ENCODE measurements at regions not wholly inside any gene's neighbourhood (a gene's known extent, or its start where the extent isn't known, plus 50 kb on each side); places are given as distances from the start of the nearest gene placed in this dataset.

DNA sequence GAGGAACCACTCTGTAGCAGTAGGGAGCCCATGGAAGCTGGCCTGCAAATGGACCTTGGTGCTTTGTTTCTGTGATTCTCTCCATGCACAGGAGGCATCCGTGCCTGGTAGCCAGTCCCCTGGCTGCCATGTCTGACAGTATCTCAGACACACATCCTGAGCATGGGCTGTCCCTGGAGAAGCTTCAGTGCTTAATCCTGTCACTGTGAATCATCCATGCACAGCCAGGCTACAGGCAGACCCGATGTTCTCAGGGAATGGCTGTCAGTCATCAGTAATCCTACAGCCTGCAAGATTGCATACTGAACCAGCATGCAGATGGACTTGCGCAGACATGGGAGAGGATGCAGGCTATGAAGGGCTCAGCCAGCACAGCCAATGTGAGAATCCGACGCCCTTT lies 606.3 kb upstream of the PLXNA2 start:
- Histone ChIP-seq H3K9me3 (ENCODE audit: control insufficient read depth in 2 of 3, insufficient read depth in 1 of 3, low read length in 3 of 3) (no peaks in the 10 kb centered on the region), H3K36me3 (ENCODE audit: control insufficient read depth in 2 of 3, insufficient read depth in 3 of 3, low read length in 3 of 3) (no peaks in the 10 kb centered on the region), H3K4me3 (ENCODE audit: low read length in 3 of 3) (no peak overlapping the region), H3K27me3 (ENCODE audit: control insufficient read depth, insufficient read depth, low read length) (no peaks in the 10 kb centered on the region), H3K4me1 (ENCODE audit: control insufficient read depth in 2 of 3, insufficient read depth in 2 of 3, low read depth in 1 of 3, low read length in 3 of 3) (no peaks in the 10 kb centered on the region), H3K27ac (ENCODE audit: low read depth in 2 of 2, low read length in 2 of 2) (no peak overlapping the region), H3K9ac (ENCODE audit: low read length in 3 of 3) (no peak overlapping the region)
- DNase-seq: no peak
- TF ChIP-seq, protein P1, sequence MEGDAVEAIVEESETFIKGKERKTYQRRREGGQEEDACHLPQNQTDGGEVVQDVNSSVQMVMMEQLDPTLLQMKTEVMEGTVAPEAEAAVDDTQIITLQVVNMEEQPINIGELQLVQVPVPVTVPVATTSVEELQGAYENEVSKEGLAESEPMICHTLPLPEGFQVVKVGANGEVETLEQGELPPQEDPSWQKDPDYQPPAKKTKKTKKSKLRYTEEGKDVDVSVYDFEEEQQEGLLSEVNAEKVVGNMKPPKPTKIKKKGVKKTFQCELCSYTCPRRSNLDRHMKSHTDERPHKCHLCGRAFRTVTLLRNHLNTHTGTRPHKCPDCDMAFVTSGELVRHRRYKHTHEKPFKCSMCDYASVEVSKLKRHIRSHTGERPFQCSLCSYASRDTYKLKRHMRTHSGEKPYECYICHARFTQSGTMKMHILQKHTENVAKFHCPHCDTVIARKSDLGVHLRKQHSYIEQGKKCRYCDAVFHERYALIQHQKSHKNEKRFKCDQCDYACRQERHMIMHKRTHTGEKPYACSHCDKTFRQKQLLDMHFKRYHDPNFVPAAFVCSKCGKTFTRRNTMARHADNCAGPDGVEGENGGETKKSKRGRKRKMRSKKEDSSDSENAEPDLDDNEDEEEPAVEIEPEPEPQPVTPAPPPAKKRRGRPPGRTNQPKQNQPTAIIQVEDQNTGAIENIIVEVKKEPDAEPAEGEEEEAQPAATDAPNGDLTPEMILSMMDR (IDR thresholded peaks at IDR 0.05; ENCODE audit: borderline replicate concordance, extremely low read depth, insufficient read depth): no peak
- FAIRE-seq: no peak
- intact Hi-C loops (cut with DNase I): no loop called here

DNA sequence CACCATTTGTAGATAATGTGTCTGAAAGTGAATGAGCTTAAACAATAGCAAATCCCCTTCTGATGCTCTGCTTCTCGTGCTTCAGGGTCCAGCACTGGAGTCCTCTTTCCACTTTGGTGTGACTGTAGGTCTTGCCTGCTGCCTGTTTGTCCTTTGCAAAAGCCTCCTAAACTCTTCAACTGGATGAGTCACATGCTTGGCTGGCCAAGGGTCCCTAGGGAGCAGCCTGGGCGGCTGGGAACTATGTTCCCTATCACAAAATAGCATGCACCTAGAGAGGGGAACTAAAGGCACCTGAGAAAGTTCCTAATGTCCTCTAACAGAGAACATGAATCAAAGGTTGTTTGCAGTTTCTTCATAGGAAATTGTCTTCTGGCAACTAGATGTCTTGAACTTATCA lies 607.2 kb upstream of the PLXNA2 start:
- Histone ChIP-seq H3K27ac (ENCODE audit: low read depth in 2 of 2, low read length in 2 of 2) (no peak overlapping the region), H3K4me3 (ENCODE audit: low read length in 3 of 3) (no peak overlapping the region), H3K9me3 (ENCODE audit: control insufficient read depth in 2 of 3, insufficient read depth in 1 of 3, low read length in 3 of 3) (no peaks in the 10 kb centered on the region), H3K9ac (ENCODE audit: low read length in 3 of 3) (no peak overlapping the region), H3K36me3 (ENCODE audit: control insufficient read depth in 2 of 3, insufficient read depth in 3 of 3, low read length in 3 of 3) (no peaks in the 10 kb centered on the region), H3K27me3 (ENCODE audit: control insufficient read depth, insufficient read depth, low read length) (no peaks in the 10 kb centered on the region), H3K4me1 (ENCODE audit: control insufficient read depth in 2 of 3, insufficient read depth in 2 of 3, low read depth in 1 of 3, low read length in 3 of 3) (no peaks in the 10 kb centered on the region)
- intact Hi-C loops (cut with DNase I): no loop called here
- TF ChIP-seq, protein P1 (IDR thresholded peaks at IDR 0.05; ENCODE audit: borderline replicate concordance, extremely low read depth, insufficient read depth): no peak
- FAIRE-seq (no peak), DNase-seq (no peak)

DNA sequence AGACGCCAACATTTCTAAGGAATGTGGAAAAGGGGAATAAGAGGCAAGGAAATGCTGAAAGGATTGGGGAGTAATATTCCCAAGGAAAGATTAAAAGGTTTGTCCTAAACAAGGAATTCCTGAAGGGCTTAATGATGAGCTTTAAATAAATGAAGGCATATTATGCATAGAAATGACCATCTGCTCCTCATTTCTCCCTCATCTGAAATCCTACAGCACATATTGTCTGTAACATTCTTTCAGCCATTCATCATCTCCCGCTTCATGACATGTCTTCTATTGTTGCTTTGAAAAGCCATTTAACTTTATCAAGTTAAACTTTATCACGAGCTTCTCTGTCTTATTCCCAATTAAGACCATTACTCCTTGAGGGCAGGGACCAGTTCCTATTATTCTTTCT lies 608.7 kb upstream of the PLXNA2 start:
- H3K9me3 ChIP-seq (ENCODE audit: control insufficient read depth in 2 of 3, insufficient read depth in 1 of 3, low read length in 3 of 3): no peaks in the 10 kb centered on the region
- TF ChIP-seq, protein P1 (IDR thresholded peaks at IDR 0.05; ENCODE audit: borderline replicate concordance, extremely low read depth, insufficient read depth): no peak
- H3K9ac ChIP-seq (ENCODE audit: low read length in 3 of 3): no peak overlapping the region
- no peak overlapping the region for H3K4me3 ChIP-seq (ENCODE audit: low read length in 3 of 3)
- no peak overlapping the region for H3K27ac ChIP-seq (ENCODE audit: low read depth in 2 of 2, low read length in 2 of 2)
- H3K36me3 ChIP-seq (ENCODE audit: control insufficient read depth in 2 of 3, insufficient read depth in 3 of 3, low read length in 3 of 3): no peaks in the 10 kb centered on the region
- intact Hi-C loops (cut with DNase I): no loop called here
- H3K4me1 ChIP-seq (ENCODE audit: control insufficient read depth in 2 of 3, insufficient read depth in 2 of 3, low read depth in 1 of 3, low read length in 3 of 3): no peaks in the 10 kb centered on the region
- FAIRE-seq: no peak
- H3K27me3 ChIP-seq (ENCODE audit: control insufficient read depth, insufficient read depth, low read length): no peaks in the 10 kb centered on the region
- no peak for DNase-seq

DNA sequence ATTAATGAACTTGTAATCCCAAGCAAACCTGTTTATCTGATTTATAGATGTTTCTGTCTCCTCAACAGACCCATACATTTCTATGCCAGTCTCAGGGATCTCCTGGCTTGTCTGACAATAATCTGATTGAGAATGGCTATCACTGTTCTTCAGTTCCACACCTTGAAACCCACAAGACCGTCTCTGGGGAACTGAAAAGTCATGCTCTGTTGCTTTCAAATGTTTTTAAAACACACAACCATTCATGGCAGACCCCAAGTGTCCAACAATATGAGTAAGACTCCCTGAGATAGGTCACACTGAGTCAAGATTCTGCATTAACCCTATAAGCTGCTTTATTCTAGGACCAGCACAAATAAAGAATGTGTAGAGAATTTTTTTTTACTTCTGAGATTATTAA lies 611.2 kb upstream of the PLXNA2 start:
- TF ChIP-seq, protein P1 (IDR thresholded peaks at IDR 0.05; ENCODE audit: borderline replicate concordance, extremely low read depth, insufficient read depth): no peak
- Histone ChIP-seq H3K4me1 (ENCODE audit: control insufficient read depth in 2 of 3, insufficient read depth in 2 of 3, low read depth in 1 of 3, low read length in 3 of 3) (no peaks in the 10 kb centered on the region), H3K36me3 (ENCODE audit: control insufficient read depth in 2 of 3, insufficient read depth in 3 of 3, low read length in 3 of 3) (no peaks in the 10 kb centered on the region), H3K9ac (ENCODE audit: low read length in 3 of 3) (no peak overlapping the region), H3K27ac (ENCODE audit: low read depth in 2 of 2, low read length in 2 of 2) (no peak overlapping the region), H3K9me3 (ENCODE audit: control insufficient read depth in 2 of 3, insufficient read depth in 1 of 3, low read length in 3 of 3) (no peaks in the 10 kb centered on the region), H3K4me3 (ENCODE audit: low read length in 3 of 3) (no peak overlapping the region), H3K27me3 (ENCODE audit: control insufficient read depth, insufficient read depth, low read length) (no peaks in the 10 kb centered on the region)
- DNase-seq (no peak), FAIRE-seq (no peak)
- intact Hi-C loops (cut with DNase I): no loop called here
